H9 (cell line): ENCODE measurements at regions not wholly inside any gene's neighbourhood (a gene's known extent, or its start where the extent isn't known, plus 50 kb on each side); places are given as distances from the start of the nearest gene placed in this dataset.

ENCODE experiments used
- DNase-seq: peaks from one replicate; pipeline ENCODE4 v3.0.0-alpha.2; 2017
- H2AFZ ChIP-seq: one replicate; pipeline ENCODE4 v1.6.1; 2013; ENCODE audit warnings: mild to moderate bottlenecking, low read length, control low read depth, moderate library complexity
- H2AK5ac ChIP-seq: 2 replicates; pipeline ENCODE4 v1.6.1; 2013; ENCODE audit warnings: low read length, control low read depth, mixed read lengths; ENCODE audit not compliant: insufficient read length
- H2BK120ac ChIP-seq: one replicate; pipeline ENCODE4 v1.6.1; 2013; ENCODE audit warnings: low read depth, mild to moderate bottlenecking, low read length, control low read depth, inconsistent platforms; ENCODE audit not compliant: poor library complexity, severe bottlenecking
- H2BK12ac ChIP-seq: 2 replicates; pipeline ENCODE4 v1.6.1; 2013; ENCODE audit warnings: low read length, control low read depth, mixed read lengths, low read depth; ENCODE audit not compliant: insufficient read length
- H2BK15ac ChIP-seq: 2 replicates; pipeline ENCODE4 v1.6.1; 2013; ENCODE audit warnings: low read depth, low read length, control low read depth
- H2BK20ac ChIP-seq: one replicate; pipeline ENCODE4 v1.6.1; 2013; ENCODE audit warnings: low read depth, mild to moderate bottlenecking, low read length, control low read depth, inconsistent platforms; ENCODE audit not compliant: poor library complexity, severe bottlenecking
- H2BK5ac ChIP-seq: 2 replicates; pipeline ENCODE4 v1.6.1; 2013; ENCODE audit warnings: low read length, control low read depth, mixed read lengths; ENCODE audit not compliant: insufficient read length
- H3K14ac ChIP-seq: 2 replicates; pipeline ENCODE4 v1.6.1; 2013; ENCODE audit warnings: low read length, control low read depth; ENCODE audit not compliant: insufficient read depth
- H3K18ac ChIP-seq: 2 replicates; pipeline ENCODE4 v1.6.1; 2013; ENCODE audit warnings: low read depth, mild to moderate bottlenecking, mixed read lengths, low read length, control low read depth; ENCODE audit not compliant: insufficient read length
- H3K23ac ChIP-seq: 2 replicates; pipeline ENCODE4 v1.6.1; 2013; ENCODE audit warnings: low read length, control low read depth, mixed read lengths, low read depth; ENCODE audit not compliant: insufficient read length
- H3K23me2 ChIP-seq: 2 replicates; pipeline ENCODE4 v1.6.1; 2013; ENCODE audit warnings: low read depth, mild to moderate bottlenecking, mixed read lengths, low read length, control low read depth; ENCODE audit not compliant: insufficient read length, poor library complexity, severe bottlenecking
- H3K27ac ChIP-seq: 2 replicates; pipeline ENCODE4 v1.5.1; 2013; ENCODE audit warnings: low read length, control low read depth, mixed read lengths, low read depth; ENCODE audit not compliant: insufficient read length
- H3K27me3 ChIP-seq: 2 replicates; pipeline ENCODE4 v1.6.1; 2013; ENCODE audit warnings: low read length, control low read depth, inconsistent platforms; ENCODE audit not compliant: insufficient read depth
- H3K4ac ChIP-seq: 2 replicates; pipeline ENCODE4 v1.6.1; 2013; ENCODE audit warnings: low read depth, mild to moderate bottlenecking, control low read depth, inconsistent platforms, low read length, moderate library complexity
- H3K4me1 ChIP-seq: 2 replicates; pipeline ENCODE4 v1.6.1; 2013; ENCODE audit warnings: low read length, control low read depth, inconsistent platforms; ENCODE audit not compliant: insufficient read depth
- H3K4me2 ChIP-seq: 2 replicates; pipeline ENCODE4 v1.6.1; 2013; ENCODE audit warnings: low read length, control low read depth, mixed read lengths; ENCODE audit not compliant: insufficient read length, insufficient read depth
- H3K56ac ChIP-seq: 2 replicates; pipeline ENCODE4 v1.6.1; 2013; ENCODE audit warnings: low read depth, mild to moderate bottlenecking, mixed read lengths, low read length, control low read depth; ENCODE audit not compliant: insufficient read length
- H3K79me1 ChIP-seq: 2 replicates; pipeline ENCODE4 v1.6.1; 2013; ENCODE audit warnings: low read depth, mild to moderate bottlenecking, moderate library complexity, low read length, control low read depth, inconsistent platforms; ENCODE audit not compliant: insufficient read depth, poor library complexity, severe bottlenecking
- H3K79me2 ChIP-seq: 2 replicates; pipeline ENCODE4 v1.6.1; 2013; ENCODE audit warnings: low read length, control low read depth, inconsistent platforms; ENCODE audit not compliant: insufficient read depth
- H3K9ac ChIP-seq: 2 replicates; pipeline ENCODE4 v1.6.1; 2013; ENCODE audit warnings: low read length, control low read depth, mixed read lengths; ENCODE audit not compliant: insufficient read length; ENCODE audit errors: extremely low read depth
- H3K9me3 ChIP-seq: one replicate; pipeline ENCODE4 v1.6.1; 2013; ENCODE audit warnings: low read depth, low read length, inconsistent platforms; ENCODE audit not compliant: control insufficient read depth
- H3T11ph ChIP-seq: one replicate; pipeline ENCODE4 v1.6.1; 2013; ENCODE audit warnings: mild to moderate bottlenecking, low read length, control low read depth, inconsistent platforms
- H4K20me1 ChIP-seq: one replicate; pipeline ENCODE4 v1.6.1; 2013; ENCODE audit not compliant: control insufficient read depth, insufficient read length, insufficient read depth
- H4K5ac ChIP-seq: 2 replicates; pipeline ENCODE4 v1.6.1; 2013; ENCODE audit warnings: low read depth, mild to moderate bottlenecking, mixed read lengths, low read length, control low read depth; ENCODE audit not compliant: insufficient read length
- H4K8ac ChIP-seq: replicated peaks from 2 replicates; pipeline ENCODE4 v1.6.1; 2013; ENCODE audit warnings: low read length, control low read depth, mixed read lengths, low read depth; ENCODE audit not compliant: insufficient read length
- H4K91ac ChIP-seq: 2 replicates; pipeline ENCODE4 v1.6.1; 2013; ENCODE audit warnings: low read depth, mild to moderate bottlenecking, moderate library complexity, mixed read lengths, low read length, control low read depth; ENCODE audit not compliant: insufficient read length
- H3K27ac Mint-ChIP-seq, 3 experiments: 2 replicates in 2 of 3; 3 replicates in 1 of 3; pipeline ENCODE4 v1.8.0; 2020 to 2021; ENCODE audit warnings: mixed read lengths in 3 of 3, mild to moderate bottlenecking in 1 of 3, moderate library complexity in 1 of 3
- H3K27me3 Mint-ChIP-seq: 2 replicates; pipeline ENCODE4 v1.8.0; 2021; ENCODE audit warnings: low read depth, mild to moderate bottlenecking, moderate library complexity, mixed read lengths
- H3K36me3 Mint-ChIP-seq, 3 experiments: 2 replicates in 2 of 3; 3 replicates in 1 of 3; pipeline ENCODE4 v1.8.0; 2020 to 2021; ENCODE audit warnings: low read depth in 3 of 3, mixed read lengths in 3 of 3; ENCODE audit not compliant: insufficient read depth in 1 of 3
- H3K4me1 Mint-ChIP-seq, 2 experiments: 2 replicates each; pipeline ENCODE4 v1.8.0; 2020; ENCODE audit warnings: mixed read lengths in 2 of 2
- H3K4me3 Mint-ChIP-seq, 2 experiments: 2 replicates in 1 of 2; 3 replicates in 1 of 2; pipeline ENCODE4 v1.8.0; 2020 to 2021; ENCODE audit warnings: mild to moderate bottlenecking in 2 of 2, mixed read lengths in 2 of 2, moderate library complexity in 1 of 2
- H3K9me3 Mint-ChIP-seq, 2 experiments: 2 replicates in 1 of 2; 3 replicates in 1 of 2; pipeline ENCODE4 v1.8.0; 2020; ENCODE audit warnings: mild to moderate bottlenecking in 2 of 2, mixed read lengths in 2 of 2, moderate library complexity in 1 of 2
- CTCF ChIP-seq: fragments of 200-600 bp; sonication (generic); conservative IDR thresholded peaks from 3 replicates; pipeline ENCODE4 v1.8.0; 2021; ENCODE audit warnings: antibody characterized with exemption, mild to moderate bottlenecking
- WGBS: extraction: QIAGEN DNeasy Blood & Tissue Kit; methylation state at CpG from one replicate; pipeline ENCODE4 v1.1.7; 2013; ENCODE audit warnings: missing lambda C conversion rate, low lambda C conversion rate, mixed read lengths; ENCODE audit not compliant: insufficient read length; ENCODE audit errors: extremely low coverage; 5-methylcytosine and 5-hydroxymethylcytosine counted together

- H2AFZ ChIP-seq, result no peak overlapping the region
- H3K4me2 ChIP-seq, result no peak overlapping the region
- no peak overlapping the region for H3K27ac Mint-ChIP-seq
- H2AK5ac ChIP-seq, result no peak overlapping the region
- H4K5ac ChIP-seq, result no peak overlapping the region
- H4K20me1 ChIP-seq, result no peaks in the 10 kb centered on the region
- H3K4me3 Mint-ChIP-seq, result no peak overlapping the region
- no peaks in the 10 kb centered on the region for H3K79me2 ChIP-seq
- no peaks in the 10 kb centered on the region for H3K4me1 ChIP-seq
- no peaks in the 10 kb centered on the region for H3K27me3 ChIP-seq
- no peak for DNase-seq
- peaks cover 7% of the 10 kb centered on the region in 2 experiments; a peak in 3 of 4 replicates for H3K4me1 Mint-ChIP-seq
- H3K56ac ChIP-seq, result no peak overlapping the region
- H3K14ac ChIP-seq, result no peak overlapping the region
- H3K4ac ChIP-seq, result no peak overlapping the region
- H3K27me3 Mint-ChIP-seq, result no peaks in the 10 kb centered on the region; the same call in 1 of the 2 replicates
- H3K9ac ChIP-seq, result no peak overlapping the region
- TF ChIP-seq CTCF, result no peak
- H3K23me2 ChIP-seq, result no peaks in the 10 kb centered on the region
- H4K91ac ChIP-seq, result no peak overlapping the region
- H4K8ac ChIP-seq, result no peak overlapping the region
- H3K79me1 ChIP-seq, result no peaks in the 10 kb centered on the region
- H3T11ph ChIP-seq, result no peak overlapping the region
- H2BK20ac ChIP-seq, result no peak overlapping the region
- H2BK15ac ChIP-seq, result no peak overlapping the region
- H2BK120ac ChIP-seq, result no peak overlapping the region
- no peaks in the 10 kb centered on the region for H3K9me3 ChIP-seq
- H3K27ac ChIP-seq, result no peak overlapping the region
- no peaks in the 10 kb centered on the region; a peak in 2 of 5 replicates for H3K9me3 Mint-ChIP-seq
- WGBS, result no CpG with 5 or more reads among the region's 3 CpGs
- no peak overlapping the region for H3K18ac ChIP-seq
- no peak overlapping the region for H2BK5ac ChIP-seq
- H2BK12ac ChIP-seq, result no peak overlapping the region
- H3K36me3 Mint-ChIP-seq, result no peaks in the 10 kb centered on the region
- H3K23ac ChIP-seq, result no peak overlapping the region
Measured at GRCh38 chr5:158492841-158493242, 606.9 kb downstream of the EBF1 start.
